ENCODE measurements at regions not wholly inside any gene's neighbourhood (a gene's known extent, or its start where the extent isn't known, plus 50 kb on each side); places are given as distances from the start of the nearest gene placed in this dataset.

GRCh38 chr22:47594836-47595521 is 832.5 kb downstream of the TBC1D22A start:
- no peaks in the 10 kb centered on the region for H3K36me3 Mint-ChIP-seq

GRCh38 chr22:47593911-47594311 is 831.5 kb downstream of the TBC1D22A start:
- ChIA-PET CTCF (no interaction called here), POLR2A (no interaction called here)
- peaks cover 0 to 1% of the 10 kb centered on the region in 2 donors for H3K27me3 Mint-ChIP-seq
- Histone ChIP-seq H3K36me3 (ENCODE audit: insufficient read depth, low read length) (no peaks in the 10 kb centered on the region), H3K9me3 (ENCODE audit: low read length) (no peaks in the 10 kb centered on the region), H3K27me3 (ENCODE audit: insufficient read depth, low read length, poor library complexity, severe bottlenecking) (no peaks in the 10 kb centered on the region), H3K4me3 (ENCODE audit: low read length) (no peak overlapping the region), H3K27ac (ENCODE audit: low read depth, low read length) (no peak overlapping the region), H3K4me1 (ENCODE audit: insufficient read depth, low read length) (no peaks in the 10 kb centered on the region)
- DNase-seq: no peak
- no peaks in the 10 kb centered on the region for H3K36me3 Mint-ChIP-seq
- H3K4me3 Mint-ChIP-seq: no peak overlapping the region
- peaks cover 0 to 1% (median 0%) of the 10 kb centered on the region in 5 donors for H3K9me3 Mint-ChIP-seq
- H3K4me1 Mint-ChIP-seq: no peaks in the 10 kb centered on the region
- no peak overlapping the region for H3K27ac Mint-ChIP-seq

More at GRCh38 chr22:47594836-47595521, 832.5 kb downstream of the TBC1D22A start:
- Mint-ChIP-seq H3K4me1 (no peaks in the 10 kb centered on the region), H3K4me3 (no peak overlapping the region), H3K27ac (no peak overlapping the region), H3K9me3 (peaks cover 0 to 3% (median 2%) of the 10 kb centered on the region in 5 donors), H3K27me3 (peaks cover 3 to 4% of the 10 kb centered on the region in 2 donors)
- ChIA-PET POLR2A (no interaction called here), CTCF (no interaction called here)
- DNase-seq: no peak
- Histone ChIP-seq H3K4me3 (ENCODE audit: low read length) (no peak overlapping the region), H3K9me3 (ENCODE audit: low read length) (no peaks in the 10 kb centered on the region), H3K27ac (ENCODE audit: low read depth, low read length) (no peak overlapping the region), H3K27me3 (ENCODE audit: insufficient read depth, low read length, poor library complexity, severe bottlenecking) (no peaks in the 10 kb centered on the region), H3K4me1 (ENCODE audit: insufficient read depth, low read length) (no peaks in the 10 kb centered on the region), H3K36me3 (ENCODE audit: insufficient read depth, low read length) (no peaks in the 10 kb centered on the region)

GRCh38 chr22:47593291-47593690 is 830.8 kb downstream of the TBC1D22A start:
- Mint-ChIP-seq H3K4me3 (no peak overlapping the region), H3K4me1 (no peaks in the 10 kb centered on the region), H3K36me3 (no peaks in the 10 kb centered on the region), H3K9me3 (peaks cover 0 to 1% (median 0%) of the 10 kb centered on the region in 5 donors), H3K27ac (no peak overlapping the region), H3K27me3 (peaks cover 3% of the 10 kb centered on the region in 2 donors)
- Histone ChIP-seq H3K27ac (ENCODE audit: low read depth, low read length) (no peak overlapping the region), H3K36me3 (ENCODE audit: insufficient read depth, low read length) (no peaks in the 10 kb centered on the region), H3K4me3 (ENCODE audit: low read length) (no peak overlapping the region), H3K4me1 (ENCODE audit: insufficient read depth, low read length) (no peaks in the 10 kb centered on the region), H3K9me3 (ENCODE audit: low read length) (no peaks in the 10 kb centered on the region), H3K27me3 (ENCODE audit: insufficient read depth, low read length, poor library complexity, severe bottlenecking) (no peaks in the 10 kb centered on the region)
- ChIA-PET CTCF (no interaction called here), POLR2A (no interaction called here)
- DNase-seq: no peak

- H3K9me3 Mint-ChIP-seq: peaks cover 0 to 1% (median 0%) of the 10 kb centered on the region in 5 donors
- H3K27ac Mint-ChIP-seq: no peak overlapping the region
- no peak overlapping the region for H3K4me3 ChIP-seq (ENCODE audit: low read length)
- no peaks in the 10 kb centered on the region for H3K27me3 ChIP-seq (ENCODE audit: insufficient read depth, low read length, poor library complexity, severe bottlenecking)
- ChIA-PET POLR2A (no interaction called here), CTCF (no interaction called here)
- no peaks in the 10 kb centered on the region for H3K36me3 ChIP-seq (ENCODE audit: insufficient read depth, low read length)
- H3K4me1 ChIP-seq (ENCODE audit: insufficient read depth, low read length): no peaks in the 10 kb centered on the region
- H3K4me3 Mint-ChIP-seq: no peak overlapping the region
- H3K36me3 Mint-ChIP-seq: no peaks in the 10 kb centered on the region
- H3K9me3 ChIP-seq (ENCODE audit: low read length): no peaks in the 10 kb centered on the region
- peaks cover 3 to 4% of the 10 kb centered on the region in 2 donors for H3K27me3 Mint-ChIP-seq
- DNase-seq: no peak
- H3K27ac ChIP-seq (ENCODE audit: low read depth, low read length): no peak overlapping the region
- no peaks in the 10 kb centered on the region for H3K4me1 Mint-ChIP-seq
Observed at GRCh38 chr22:47592791-47593190, 830.3 kb downstream of the TBC1D22A start.

- H3K4me3 ChIP-seq (ENCODE audit: low read length): no peak overlapping the region
- POLR2A ChIA-PET: no interaction called here
- H3K27ac Mint-ChIP-seq: no peak overlapping the region
- H3K4me3 Mint-ChIP-seq: no peak overlapping the region
- H3K27me3 ChIP-seq (ENCODE audit: insufficient read depth, low read length, poor library complexity, severe bottlenecking): no peaks in the 10 kb centered on the region
- no peak for DNase-seq
- no peaks in the 10 kb centered on the region for H3K9me3 ChIP-seq (ENCODE audit: low read length)
- no peaks in the 10 kb centered on the region for H3K36me3 Mint-ChIP-seq
- H3K27ac ChIP-seq (ENCODE audit: low read depth, low read length): no peak overlapping the region
- no peaks in the 10 kb centered on the region for H3K36me3 ChIP-seq (ENCODE audit: insufficient read depth, low read length)
- no peaks in the 10 kb centered on the region for H3K4me1 ChIP-seq (ENCODE audit: insufficient read depth, low read length)
- CTCF ChIA-PET: no interaction called here
- peaks cover 2 to 4% of the 10 kb centered on the region in 2 donors for H3K27me3 Mint-ChIP-seq
- peaks cover 0 to 1% (median 0%) of the 10 kb centered on the region in 5 donors for H3K9me3 Mint-ChIP-seq
- no peaks in the 10 kb centered on the region for H3K4me1 Mint-ChIP-seq
Observed at GRCh38 chr22:47591709-47592108, 829.3 kb downstream of the TBC1D22A start.

- DNase-seq: no peak
- H3K4me1 ChIP-seq (ENCODE audit: insufficient read depth, low read length): no peaks in the 10 kb centered on the region
- peaks cover 0 to 3% (median 0%) of the 10 kb centered on the region in 3 donors for H3K36me3 Mint-ChIP-seq
- no peaks in the 10 kb centered on the region for H3K4me1 Mint-ChIP-seq
- CTCF ChIA-PET: no interaction called here
- H3K27ac ChIP-seq (ENCODE audit: low read depth, low read length): no peak overlapping the region
- no peak overlapping the region for H3K4me3 Mint-ChIP-seq
- peaks cover 2 to 4% of the 10 kb centered on the region in 2 donors for H3K27me3 Mint-ChIP-seq
- POLR2A ChIA-PET: no interaction called here
- H3K27me3 ChIP-seq (ENCODE audit: insufficient read depth, low read length, poor library complexity, severe bottlenecking): no peaks in the 10 kb centered on the region
- peaks cover 0 to 4% (median 0%) of the 10 kb centered on the region in 5 donors for H3K9me3 Mint-ChIP-seq
- no peaks in the 10 kb centered on the region for H3K9me3 ChIP-seq (ENCODE audit: low read length)
- H3K4me3 ChIP-seq (ENCODE audit: low read length): no peak overlapping the region
- no peak overlapping the region for H3K27ac Mint-ChIP-seq
- no peaks in the 10 kb centered on the region for H3K36me3 ChIP-seq (ENCODE audit: insufficient read depth, low read length)
Observed at GRCh38 chr22:47591016-47591415, 828.6 kb downstream of the TBC1D22A start.

GRCh38 chr22:47589271-47590250 is 827.1 kb downstream of the TBC1D22A start:
- no peaks in the 10 kb centered on the region for H3K4me1 ChIP-seq (ENCODE audit: insufficient read depth, low read length)
- no peaks in the 10 kb centered on the region for H3K9me3 ChIP-seq (ENCODE audit: low read length)
- H3K27me3 Mint-ChIP-seq: peaks cover 2 to 4% of the 10 kb centered on the region in 2 donors
- H3K4me1 Mint-ChIP-seq: no peaks in the 10 kb centered on the region
- no peak overlapping the region for H3K4me3 Mint-ChIP-seq
- ChIA-PET POLR2A (no interaction called here), CTCF (no interaction called here)
- no peak for DNase-seq
- no peaks in the 10 kb centered on the region for H3K27me3 ChIP-seq (ENCODE audit: insufficient read depth, low read length, poor library complexity, severe bottlenecking)
- H3K27ac Mint-ChIP-seq: no peak overlapping the region
- H3K36me3 ChIP-seq (ENCODE audit: insufficient read depth, low read length): no peaks in the 10 kb centered on the region
- H3K27ac ChIP-seq (ENCODE audit: low read depth, low read length): no peak overlapping the region
- no peak overlapping the region for H3K4me3 ChIP-seq (ENCODE audit: low read length)
- H3K9me3 Mint-ChIP-seq: peaks cover 0 to 4% (median 1%) of the 10 kb centered on the region in 5 donors
- H3K36me3 Mint-ChIP-seq: peaks cover 0 to 13% (median 0%) of the 10 kb centered on the region in 3 donors

- Histone ChIP-seq H3K27ac (ENCODE audit: low read depth, low read length) (no peak overlapping the region), H3K4me1 (ENCODE audit: insufficient read depth, low read length) (no peaks in the 10 kb centered on the region), H3K4me3 (ENCODE audit: low read length) (no peak overlapping the region), H3K9me3 (ENCODE audit: low read length) (no peaks in the 10 kb centered on the region), H3K36me3 (ENCODE audit: insufficient read depth, low read length) (no peaks in the 10 kb centered on the region), H3K27me3 (ENCODE audit: insufficient read depth, low read length, poor library complexity, severe bottlenecking) (no peaks in the 10 kb centered on the region)
- DNase-seq: no peak
- POLR2A ChIA-PET: no interaction called here
- Mint-ChIP-seq H3K9me3 (peaks cover 5 to 6% (median 6%) of the 10 kb centered on the region in 5 donors), H3K36me3 (peaks cover 0 to 18% (median 0%) of the 10 kb centered on the region in 3 donors), H3K4me1 (no peaks in the 10 kb centered on the region), H3K27ac (peak overlapping the region in 1 of 8 donors; percentile 51), H3K4me3 (no peak overlapping the region), H3K27me3 (peaks cover 2 to 4% of the 10 kb centered on the region in 2 donors)
- CTCF ChIA-PET: no interaction called here
Observed at GRCh38 chr22:47588578-47588960, 826.1 kb downstream of the TBC1D22A start.

All from CD8-positive, alpha-beta memory T cell (primary cell).